Effector memory CD8-positive, alpha-beta T cell (primary cell): ENCODE measurements at regions not wholly inside any gene's neighbourhood (a gene's known extent, or its start where the extent isn't known, plus 50 kb on each side); places are given as distances from the start of the nearest gene placed in this dataset.
"Not testable (repeated sequence)": the region's sequence is repeated elsewhere in the genome, so short reads cannot be mapped to it uniquely, and the experiment has no call there.

ENCODE experiments used
- ATAC-seq: fragments of 150-1000 bp; cut with Tn5 transposase; replicated peaks from 2 replicates; pipeline ENCODE4 v1.10.0; 2021; ENCODE audit warnings: mild to moderate bottlenecking, moderate library complexity
- DNase-seq, 3 experiments: peaks; one replicate each; pipeline ENCODE4 v3.0.0; 2021
- H3K27ac Mint-ChIP-seq, 2 donors: one replicate each; pipeline ENCODE4 v1.8.0; 2022; ENCODE audit warnings: mild to moderate bottlenecking in 2 of 2, mixed read lengths in 2 of 2, moderate library complexity in 2 of 2
- H3K27me3 Mint-ChIP-seq, 2 donors: one replicate each; pipeline ENCODE4 v1.8.0; 2022; ENCODE audit warnings: mixed read lengths in 2 of 2
- H3K36me3 Mint-ChIP-seq: one replicate; pipeline ENCODE4 v1.8.0; 2022; ENCODE audit warnings: mild to moderate bottlenecking, moderate library complexity, mixed read lengths; ENCODE audit not compliant: insufficient read depth
- H3K4me1 Mint-ChIP-seq, 2 donors: one replicate each; pipeline ENCODE4 v1.8.0; 2022; ENCODE audit warnings: low read depth in 2 of 2, mixed read lengths in 2 of 2
- H3K4me3 Mint-ChIP-seq, 2 donors: one replicate each; pipeline ENCODE4 v1.8.0; 2022; ENCODE audit warnings: mild to moderate bottlenecking in 2 of 2, mixed read lengths in 2 of 2, moderate library complexity in 2 of 2
- H3K9me3 Mint-ChIP-seq, 2 donors: one replicate each; pipeline ENCODE4 v1.8.0; 2022; ENCODE audit warnings: mixed read lengths in 2 of 2

GRCh38 chr10:6813306-6813705 is 233.2 kb upstream of the PRKCQ start:
- Mint-ChIP-seq H3K9me3 (no peaks in the 10 kb centered on the region), H3K27ac (no peak overlapping the region), H3K36me3 (no peaks in the 10 kb centered on the region), H3K27me3 (peaks cover 41 to 64% of the 10 kb centered on the region in 2 donors), H3K4me1 (no peaks in the 10 kb centered on the region), H3K4me3 (no peak overlapping the region)
- DNase-seq (no peak), ATAC-seq (no peak)

GRCh38 chr10:6811153-6811552 is 231.1 kb upstream of the PRKCQ start:
- no peak for ATAC-seq

GRCh38 chr10:6803427-6803783 is 223.3 kb upstream of the PRKCQ start:
- no peaks in the 10 kb centered on the region for H3K36me3 Mint-ChIP-seq
- H3K4me3 Mint-ChIP-seq, result no peak overlapping the region

More at GRCh38 chr10:6811153-6811552, 231.1 kb upstream of the PRKCQ start:
- no peak for DNase-seq
- Mint-ChIP-seq H3K36me3 (no peaks in the 10 kb centered on the region), H3K4me3 (no peak overlapping the region), H3K4me1 (no peaks in the 10 kb centered on the region), H3K27ac (no peak overlapping the region), H3K27me3 (peaks cover 50 to 60% of the 10 kb centered on the region in 2 donors), H3K9me3 (no peaks in the 10 kb centered on the region)

GRCh38 chr10:6802759-6803426 is 222.8 kb upstream of the PRKCQ start:
- Mint-ChIP-seq H3K36me3 (no peaks in the 10 kb centered on the region), H3K4me1 (no peaks in the 10 kb centered on the region), H3K27ac (no peak overlapping the region), H3K4me3 (no peak overlapping the region), H3K27me3 (peaks cover 27 to 38% of the 10 kb centered on the region in 2 donors), H3K9me3 (no peaks in the 10 kb centered on the region)
- ATAC-seq (no peak), DNase-seq (no peak)

More at GRCh38 chr10:6803427-6803783, 223.3 kb upstream of the PRKCQ start:
- no peak overlapping the region for H3K27ac Mint-ChIP-seq
- ATAC-seq, result no peak
- H3K27me3 Mint-ChIP-seq, result peaks cover 27 to 38% of the 10 kb centered on the region in 2 donors
- H3K4me1 Mint-ChIP-seq, result no peaks in the 10 kb centered on the region
- no peaks in the 10 kb centered on the region for H3K9me3 Mint-ChIP-seq
- no peak for DNase-seq

- peaks cover 26 to 51% of the 10 kb centered on the region in 2 donors for H3K27me3 Mint-ChIP-seq
- no peak overlapping the region for H3K4me3 Mint-ChIP-seq
- no peak for ATAC-seq
- peaks cover 3% of the 10 kb centered on the region for H3K36me3 Mint-ChIP-seq
- no peak for DNase-seq
- H3K27ac Mint-ChIP-seq, result no peak overlapping the region
- H3K4me1 Mint-ChIP-seq, result peaks cover 0 to 4% of the 10 kb centered on the region in 2 donors
- no peaks in the 10 kb centered on the region for H3K9me3 Mint-ChIP-seq
Observed at GRCh38 chr10:6796231-6796630, 216.2 kb upstream of the PRKCQ start.

- Mint-ChIP-seq H3K27ac (no peak overlapping the region), H3K4me3 (no peak overlapping the region), H3K27me3 (peaks cover 25 to 51% of the 10 kb centered on the region in 2 donors), H3K9me3 (no peaks in the 10 kb centered on the region), H3K4me1 (peaks cover 0 to 4% of the 10 kb centered on the region in 2 donors), H3K36me3 (peaks cover 3% of the 10 kb centered on the region)
- ATAC-seq (no peak), DNase-seq (no peak)
Observed at GRCh38 chr10:6795541-6795940, 215.5 kb upstream of the PRKCQ start.

GRCh38 chr10:6794841-6795240 is 214.8 kb upstream of the PRKCQ start:
- H3K27me3 Mint-ChIP-seq, result peaks cover 24 to 52% of the 10 kb centered on the region in 2 donors
- not testable (repeated sequence) for H3K9me3 Mint-ChIP-seq, H3K36me3 Mint-ChIP-seq, ATAC-seq, DNase-seq, H3K27ac Mint-ChIP-seq, H3K4me1 Mint-ChIP-seq, H3K4me3 Mint-ChIP-seq

- H3K27me3 Mint-ChIP-seq, result peaks cover 28 to 55% of the 10 kb centered on the region in 2 donors
- no peak overlapping the region for H3K27ac Mint-ChIP-seq
- ATAC-seq, result no peak
- no peak for DNase-seq
- H3K9me3 Mint-ChIP-seq, result no peaks in the 10 kb centered on the region
- peaks cover 3% of the 10 kb centered on the region for H3K36me3 Mint-ChIP-seq
- H3K4me3 Mint-ChIP-seq, result no peak overlapping the region
- peaks cover 0 to 4% of the 10 kb centered on the region in 2 donors for H3K4me1 Mint-ChIP-seq
Observed at GRCh38 chr10:6794441-6794840, 214.4 kb upstream of the PRKCQ start.

- ATAC-seq (no peak), DNase-seq (no peak)
- no peak overlapping the region for H3K4me3 Mint-ChIP-seq
Observed at GRCh38 chr10:6788731-6789130, 208.7 kb upstream of the PRKCQ start.

GRCh38 chr10:6788231-6788630 is 208.2 kb upstream of the PRKCQ start:
- DNase-seq, result no peak
- no peak for ATAC-seq
- Mint-ChIP-seq H3K27me3 (peaks cover 41 to 43% of the 10 kb centered on the region in 2 donors), H3K9me3 (no peaks in the 10 kb centered on the region), H3K4me1 (no peaks in the 10 kb centered on the region), H3K36me3 (no peaks in the 10 kb centered on the region), H3K27ac (no peak overlapping the region), H3K4me3 (no peak overlapping the region)

More at GRCh38 chr10:6788731-6789130, 208.7 kb upstream of the PRKCQ start:
- Mint-ChIP-seq H3K27me3 (peaks cover 36 to 38% of the 10 kb centered on the region in 2 donors), H3K36me3 (no peaks in the 10 kb centered on the region), H3K4me1 (no peaks in the 10 kb centered on the region), H3K9me3 (no peaks in the 10 kb centered on the region), H3K27ac (no peak overlapping the region)

- DNase-seq, result no peak
- Mint-ChIP-seq H3K27me3 (peaks cover 46 to 47% of the 10 kb centered on the region in 2 donors), H3K4me1 (no peaks in the 10 kb centered on the region), H3K4me3 (no peak overlapping the region), H3K27ac (no peak overlapping the region), H3K9me3 (no peaks in the 10 kb centered on the region), H3K36me3 (no peaks in the 10 kb centered on the region)
- ATAC-seq, result no peak
Observed at GRCh38 chr10:6787718-6788117, 207.6 kb upstream of the PRKCQ start.

GRCh38 chr10:6787091-6787490 is 207.0 kb upstream of the PRKCQ start:
- Mint-ChIP-seq H3K27me3 (peaks cover 50 to 52% of the 10 kb centered on the region in 2 donors), H3K27ac (no peak overlapping the region), H3K4me1 (no peaks in the 10 kb centered on the region), H3K9me3 (no peaks in the 10 kb centered on the region), H3K36me3 (no peaks in the 10 kb centered on the region), H3K4me3 (no peak overlapping the region)
- ATAC-seq (no peak), DNase-seq (no peak)

- Mint-ChIP-seq H3K4me3 (no peak overlapping the region), H3K27me3 (peaks cover 48 to 52% of the 10 kb centered on the region in 2 donors), H3K4me1 (no peaks in the 10 kb centered on the region), H3K36me3 (no peaks in the 10 kb centered on the region), H3K9me3 (no peaks in the 10 kb centered on the region), H3K27ac (no peak overlapping the region)
- DNase-seq (no peak), ATAC-seq (no peak)
Observed at GRCh38 chr10:6786579-6787031, 206.5 kb upstream of the PRKCQ start.

- not testable (repeated sequence) for H3K9me3 Mint-ChIP-seq, ATAC-seq, H3K4me1 Mint-ChIP-seq, H3K36me3 Mint-ChIP-seq, H3K4me3 Mint-ChIP-seq, DNase-seq, H3K27ac Mint-ChIP-seq
- H3K27me3 Mint-ChIP-seq, result peaks cover 48 to 52% of the 10 kb centered on the region in 2 donors
Observed at GRCh38 chr10:6784429-6784828, 204.4 kb upstream of the PRKCQ start.
